GM18519 (cell line): ENCODE measurements at regions not wholly inside any gene's neighbourhood (a gene's known extent, or its start where the extent isn't known, plus 50 kb on each side); places are given as distances from the start of the nearest gene placed in this dataset.

Source experiments
- ATAC-seq: cut with Tn5 transposase; IDR thresholded peaks from one replicate; pipeline ENCODE4 v1.9.1; 2021; ENCODE audit warnings: mild to moderate bottlenecking, moderate library complexity; ENCODE audit not compliant: unreplicated experiment, low FRiP score

DNA sequence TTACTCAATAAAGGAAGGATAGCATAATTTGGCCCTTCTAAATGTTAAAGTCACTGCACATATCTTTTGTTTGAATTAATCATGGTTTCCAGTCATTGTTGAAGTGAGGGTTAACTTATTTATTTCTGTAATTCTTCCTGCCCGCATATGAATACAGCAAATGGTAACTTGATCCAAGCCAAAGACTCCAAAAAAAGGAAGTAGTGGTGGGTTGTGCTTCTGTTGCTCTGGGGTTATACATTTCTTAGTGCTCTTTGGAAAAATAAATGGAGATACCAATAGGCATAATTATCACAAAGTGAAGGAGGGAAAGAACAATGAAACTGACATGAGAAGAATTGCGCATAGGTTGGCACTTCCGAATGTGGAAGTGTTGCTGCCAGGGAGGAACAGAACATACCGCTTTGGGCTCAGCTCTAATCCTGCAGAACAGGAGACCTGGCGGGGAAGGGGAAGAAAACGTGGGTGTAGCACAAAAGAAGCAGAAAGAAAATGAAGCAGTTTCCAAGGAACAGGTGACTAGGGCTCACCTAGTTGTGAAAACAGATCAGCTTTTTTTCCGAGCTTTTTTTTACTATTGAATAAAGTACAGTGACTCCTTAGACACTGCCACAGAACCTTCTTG is 69.7 kb upstream of the TAF11L2 start:
- ATAC-seq, result no peak

DNA sequence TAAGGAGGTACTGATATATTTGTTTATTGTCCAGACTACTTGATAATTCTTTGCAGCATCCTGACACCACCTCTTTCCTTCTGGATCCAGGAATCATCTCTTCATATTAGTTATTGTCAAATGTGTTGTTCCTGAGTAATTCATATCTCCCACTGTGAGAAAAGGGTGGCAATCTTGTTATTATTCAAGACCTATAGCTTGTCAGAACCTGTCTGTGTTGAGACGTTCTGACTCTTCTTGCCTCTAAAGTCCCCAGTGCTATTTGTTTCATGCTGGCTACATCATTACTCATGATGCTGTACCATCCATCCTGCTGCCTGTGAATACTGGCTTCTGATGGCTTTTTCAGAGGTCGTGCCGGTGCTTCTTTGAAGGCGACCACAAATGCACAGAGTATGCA is 68.7 kb upstream of the TAF11L2 start:
- ATAC-seq, result no peak

DNA sequence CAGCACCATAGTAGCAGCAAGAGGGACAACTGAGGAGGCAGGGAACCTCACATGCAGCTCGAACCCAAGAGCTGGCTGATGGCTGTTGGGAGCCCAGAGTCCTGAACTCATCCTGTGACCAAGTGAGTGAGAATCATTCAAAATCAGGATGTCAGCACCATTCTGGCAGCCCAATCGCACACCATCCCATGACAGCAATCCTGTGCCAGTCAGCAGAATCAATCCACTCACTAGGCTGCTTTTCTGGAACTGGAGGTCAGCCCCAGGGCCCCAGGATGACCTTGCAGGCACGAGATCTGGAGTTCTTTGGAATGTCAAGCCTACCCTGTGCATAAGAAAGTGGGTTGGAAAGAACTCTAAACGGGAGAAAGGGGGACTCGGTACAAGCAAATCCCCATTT is 67.8 kb upstream of the TAF11L2 start:
- ATAC-seq, result no peak

DNA sequence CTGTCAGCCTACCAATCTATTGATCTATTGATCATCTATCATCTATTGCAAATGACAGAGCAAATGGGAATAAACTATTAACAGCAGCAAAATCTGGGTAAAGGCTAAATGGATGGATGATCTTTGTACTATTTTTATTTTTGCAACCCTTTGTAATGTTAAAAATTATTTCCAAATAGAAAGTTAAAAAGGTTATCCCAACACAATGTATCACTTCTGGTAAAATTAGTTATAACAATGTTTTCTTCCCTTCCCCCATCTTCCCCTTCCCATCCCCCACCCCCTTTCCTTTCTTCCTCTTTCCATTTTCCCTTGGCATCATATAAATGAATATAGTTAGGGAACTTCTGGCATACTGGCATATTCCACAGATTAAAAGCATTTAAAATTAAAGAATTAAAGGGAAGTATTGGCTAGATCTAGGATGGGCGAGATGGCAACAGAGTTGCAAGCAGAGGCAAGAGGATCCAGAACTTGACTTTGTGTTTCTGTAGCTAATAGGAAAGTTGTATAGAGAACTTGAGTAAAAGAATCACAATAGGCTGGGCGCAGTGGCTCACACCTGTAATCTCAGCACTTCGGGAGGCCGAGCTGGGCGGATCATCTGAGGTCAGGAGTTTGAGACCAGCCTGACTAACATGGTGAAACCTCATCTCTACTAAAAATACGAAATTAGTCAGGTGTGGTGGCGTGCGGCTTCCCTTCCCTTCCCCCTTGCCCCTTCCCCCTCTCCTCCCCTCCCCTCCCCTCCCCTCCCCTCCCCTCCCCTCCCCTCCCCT is 66.6 kb upstream of the TAF11L2 start:
- ATAC-seq, result no peak

DNA sequence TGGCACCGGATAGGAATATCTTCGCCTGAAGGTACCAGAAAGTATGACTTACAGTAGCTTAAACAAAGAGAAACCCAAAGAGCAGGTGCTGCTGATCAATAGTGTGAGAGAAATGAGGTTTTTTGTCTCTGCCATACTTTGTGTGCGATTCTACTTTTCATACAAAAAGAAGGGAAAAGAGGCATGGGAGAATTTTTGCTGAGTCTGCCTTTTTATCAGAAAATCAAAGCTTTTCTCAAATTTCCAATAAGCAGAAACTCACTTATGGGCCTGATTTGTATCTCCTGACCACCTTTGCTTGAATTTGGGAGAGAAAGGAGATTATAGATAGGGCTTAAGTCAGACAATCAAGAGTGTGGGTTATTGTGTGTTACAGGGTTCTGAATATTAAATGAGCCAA is 65.5 kb upstream of the TAF11L2 start:
- ATAC-seq, result no peak

DNA sequence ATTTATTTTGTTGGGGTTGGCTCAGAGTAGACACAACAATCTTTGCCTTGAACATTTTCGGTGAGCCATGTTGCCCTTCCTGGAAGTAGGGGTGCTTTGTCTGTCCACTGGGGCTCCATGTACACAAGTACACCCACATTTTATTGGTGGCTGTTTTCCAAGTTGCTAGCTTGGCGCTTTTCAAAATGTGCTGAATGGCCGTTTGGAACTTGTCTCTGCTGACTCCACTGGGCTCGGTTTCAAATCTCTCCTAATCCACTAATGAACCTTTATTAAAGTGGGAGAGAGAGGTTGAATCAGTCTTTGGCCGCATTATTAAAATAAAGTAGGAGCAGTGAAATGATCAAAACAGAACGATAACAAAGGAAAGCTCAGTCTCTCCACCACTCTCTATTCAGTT is 64.6 kb upstream of the TAF11L2 start:
- no peak for ATAC-seq

DNA sequence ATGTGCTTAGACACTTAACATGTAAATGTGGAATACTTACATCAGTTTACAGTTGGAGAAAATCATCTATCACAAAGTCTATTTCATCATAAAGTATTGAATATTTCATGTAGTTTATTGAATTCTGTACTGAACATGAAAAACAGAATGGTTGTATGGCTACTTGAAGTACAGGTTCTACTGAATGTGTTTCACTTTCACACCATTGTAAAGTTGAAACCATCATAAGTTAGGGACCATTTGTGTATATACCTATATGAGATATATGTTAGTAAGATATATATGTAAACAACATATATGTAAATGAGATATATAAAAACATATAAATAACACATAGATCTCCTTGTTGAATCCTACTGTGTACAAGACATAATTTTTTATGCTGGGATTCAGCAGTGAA is 63.0 kb upstream of the TAF11L2 start:
- ATAC-seq, result peak; percentile 52

DNA sequence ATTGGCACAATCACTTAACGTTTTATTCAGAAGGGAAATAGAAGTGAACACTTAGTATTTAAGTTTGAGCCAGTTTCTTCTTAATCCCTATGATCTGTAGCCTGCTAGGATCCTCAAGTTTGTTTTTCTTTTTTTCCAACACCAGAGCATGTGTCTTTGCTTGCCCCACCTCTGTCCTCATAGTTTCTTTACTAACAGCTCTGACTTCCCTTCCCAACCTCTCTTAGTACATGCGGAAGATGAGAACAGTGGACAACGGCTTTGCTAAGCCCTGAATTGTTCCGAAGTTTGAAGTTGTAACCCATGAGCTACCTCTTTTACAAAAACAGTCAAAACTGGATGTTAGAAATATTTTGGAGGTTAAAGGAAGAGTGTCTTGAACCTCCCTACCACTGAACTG is 61.7 kb upstream of the TAF11L2 start:
- peak; percentile 18 for ATAC-seq

DNA sequence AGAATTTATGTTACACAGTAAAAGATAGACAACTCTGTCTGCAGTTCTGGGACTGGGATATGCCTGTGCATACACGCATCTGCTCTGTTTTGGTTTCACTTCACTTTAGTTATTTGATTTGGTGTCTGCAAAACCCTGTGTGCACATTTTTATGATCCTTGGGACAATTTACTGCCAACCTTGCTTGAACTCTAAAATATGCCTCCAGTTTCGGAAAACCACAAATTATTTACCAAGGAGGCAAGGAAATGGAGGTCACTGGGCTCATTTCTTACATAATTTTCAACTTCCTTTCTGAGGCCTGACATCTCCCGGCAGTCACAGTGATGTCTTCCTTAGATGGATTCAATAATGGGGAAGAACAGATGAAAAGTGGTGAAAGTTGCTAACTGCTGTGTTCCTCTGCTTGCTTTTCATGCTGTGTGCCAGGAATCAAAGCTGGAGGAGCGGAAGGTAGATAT is 61.2 kb upstream of the TAF11L2 start:
- peak; percentile 65 for ATAC-seq

DNA sequence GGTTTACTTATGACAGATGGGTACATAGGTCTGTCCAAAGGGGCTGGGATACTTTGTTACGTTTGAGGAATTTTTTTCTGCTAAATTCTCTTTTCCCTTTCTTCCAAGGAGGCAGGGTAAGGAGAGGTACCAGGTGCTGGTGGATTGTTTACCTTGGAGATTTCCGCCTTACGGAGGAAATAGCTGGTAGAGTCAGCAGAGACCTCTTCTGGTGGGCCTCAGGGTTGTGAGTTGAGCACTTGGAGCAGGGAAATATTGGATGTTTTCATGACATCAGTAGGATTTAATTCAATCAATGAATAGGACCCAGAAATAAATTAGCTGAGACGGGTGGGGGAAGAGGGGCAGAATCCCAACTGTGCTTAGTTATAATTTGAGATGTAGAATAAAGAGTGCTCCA is 60.0 kb upstream of the TAF11L2 start:
- ATAC-seq, result no peak

DNA sequence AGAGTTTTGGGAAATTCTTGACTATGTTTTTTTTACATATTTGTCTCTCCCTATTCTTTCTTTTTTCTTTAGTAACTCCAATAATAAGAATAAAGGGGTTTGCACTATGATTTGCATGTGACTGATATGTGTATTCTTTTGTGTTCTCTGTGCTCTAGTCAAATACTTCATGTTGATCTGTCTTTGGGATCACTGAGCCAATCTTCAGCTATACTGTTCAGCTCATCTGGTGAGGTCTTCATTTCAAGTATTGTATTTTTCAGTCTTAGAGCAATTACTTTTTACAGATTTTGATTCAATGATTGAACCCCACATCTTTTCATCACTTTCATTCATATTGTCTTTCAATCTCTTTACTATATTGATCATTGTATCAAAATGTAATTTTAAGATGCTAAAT is 58.1 kb upstream of the TAF11L2 start:
- ATAC-seq, result no peak

DNA sequence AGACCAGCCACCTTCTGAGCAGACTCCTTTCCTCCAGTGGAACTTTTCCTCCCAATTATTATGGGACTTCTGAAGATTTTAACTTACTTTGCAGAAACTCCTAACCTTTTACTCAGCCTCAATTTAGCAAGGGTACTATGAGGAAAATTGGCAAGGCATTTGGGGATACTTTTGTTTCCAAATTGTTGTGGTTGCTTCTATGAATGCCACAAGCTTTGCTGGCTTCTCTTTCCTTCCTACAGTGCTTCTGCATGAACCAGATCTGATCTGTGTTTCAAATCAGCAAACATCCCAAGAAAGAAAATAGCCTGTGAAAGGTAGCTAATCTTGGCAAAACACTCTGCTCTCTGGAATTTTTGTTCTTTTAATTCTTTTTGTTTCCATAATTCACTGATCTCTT is 57.3 kb upstream of the TAF11L2 start:
- no peak for ATAC-seq

DNA sequence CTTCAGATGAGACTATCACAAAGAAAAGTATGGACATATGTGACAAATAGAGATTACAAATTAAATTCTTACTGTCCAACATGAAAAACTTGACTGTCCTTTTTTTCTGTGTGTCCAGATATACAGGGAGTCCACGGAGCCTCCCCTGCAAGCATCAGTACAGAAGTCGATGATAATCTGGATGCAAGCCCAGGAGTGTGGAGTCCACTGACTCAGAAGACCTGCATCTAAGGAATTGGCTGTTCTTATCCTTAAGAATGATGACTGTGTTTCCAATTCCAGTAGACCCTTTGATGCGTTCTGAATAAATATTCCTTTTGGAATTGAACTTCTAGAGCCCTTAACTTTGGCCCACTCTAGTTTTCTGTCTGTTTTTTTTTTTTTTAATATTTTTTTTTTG is 56.7 kb upstream of the TAF11L2 start:
- no peak for ATAC-seq

DNA sequence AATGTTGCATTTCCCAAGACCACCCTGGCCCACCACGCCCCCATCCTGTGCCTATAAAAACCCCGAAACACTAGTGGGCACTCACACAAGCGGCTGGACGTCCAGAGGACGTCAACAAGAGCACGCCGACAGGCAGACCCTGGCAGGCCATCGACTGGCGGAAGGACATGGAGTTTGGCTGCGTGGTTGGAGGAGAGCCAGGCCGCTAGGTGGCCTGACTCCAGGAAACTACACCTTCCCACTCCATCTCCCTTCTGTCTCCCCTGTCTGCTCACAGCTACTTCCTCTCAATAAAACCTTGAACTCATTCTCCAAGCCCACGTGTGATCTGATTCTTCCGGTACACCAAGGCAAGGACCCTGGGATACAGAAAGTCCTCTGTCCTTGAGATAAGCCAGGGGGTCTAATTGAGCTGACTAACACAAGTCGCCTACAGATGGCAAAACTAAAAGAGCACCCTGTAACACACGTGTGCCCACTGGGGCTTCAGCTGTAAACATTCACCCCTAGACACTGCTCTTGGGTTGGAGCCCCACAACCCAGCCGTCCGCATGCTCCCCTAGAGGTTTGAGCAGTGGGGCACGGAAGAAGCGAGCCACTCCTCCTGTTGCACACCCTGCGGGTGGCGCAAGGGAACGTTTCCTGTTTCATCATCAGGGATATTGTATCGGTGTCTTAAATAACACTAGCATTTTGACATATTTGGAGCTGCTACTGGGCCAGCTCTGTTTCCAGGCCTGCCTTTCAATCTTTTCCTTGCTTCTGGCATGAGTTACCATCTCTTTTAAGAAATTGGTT is 54.5 kb upstream of the TAF11L2 start:
- no peak for ATAC-seq

DNA sequence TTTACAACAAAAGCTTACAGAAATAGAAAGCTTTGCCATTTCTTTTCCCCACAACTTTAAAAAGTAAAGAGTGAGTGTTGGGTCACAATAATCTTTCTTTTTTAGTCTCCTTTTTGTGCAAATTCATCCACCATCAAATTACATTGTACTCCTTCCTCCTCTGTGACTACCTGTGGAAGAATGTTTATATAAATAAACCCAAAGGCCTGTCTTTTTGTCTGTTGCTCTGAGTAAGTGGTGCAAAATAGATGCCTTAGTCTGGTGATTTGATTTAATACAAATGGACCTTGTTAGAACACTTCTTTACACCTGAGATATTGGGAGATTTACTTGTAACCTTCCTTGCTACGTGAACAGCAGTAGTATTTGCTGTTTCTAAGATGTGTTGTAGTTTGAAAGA is 53.5 kb upstream of the TAF11L2 start:
- no peak for ATAC-seq

DNA sequence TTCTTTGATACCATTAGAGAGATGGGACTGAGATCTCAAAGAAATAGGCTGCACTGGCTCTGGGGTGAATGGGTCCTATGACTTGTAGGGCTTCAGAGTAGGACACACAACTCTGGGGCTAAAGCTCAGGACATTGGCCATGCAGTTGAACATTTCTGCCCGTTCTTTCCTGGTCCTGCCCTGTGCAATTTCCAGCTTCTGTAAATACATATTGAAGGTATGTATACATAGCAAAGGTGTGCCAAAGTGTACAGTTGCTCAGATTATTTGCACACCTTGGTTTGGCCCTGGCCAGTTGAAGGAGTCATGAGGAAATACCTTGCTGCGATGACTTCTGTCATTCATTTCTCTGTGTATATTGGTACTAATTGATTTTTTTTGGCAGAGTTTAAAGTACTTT is 52.8 kb upstream of the TAF11L2 start:
- ATAC-seq, result no peak
